PC-9 (cell line): ENCODE measurements at regions not wholly inside any gene's neighbourhood (a gene's known extent, or its start where the extent isn't known, plus 50 kb on each side); places are given as distances from the start of the nearest gene placed in this dataset.

ENCODE experiments used
- BruUV-seq: library from RNA; stranded (reverse); fragments of 400-500 nt; replicated peaks from 2 replicates; lab custom pipeline; 2021; lab: Mats Ljungman, UMichigan
- CTCF ChIA-PET: fragments of 300-600 bp; sonication (Branson Sonifier 250); formaldehyde crosslinking; loops from one replicate; lab custom pipeline; 2022; ENCODE audit warnings: antibody characterized with exemption; lab: Charles Lee
- POLR2A ChIA-PET: fragments of 300-600 bp; sonication (Branson Sonifier 250); formaldehyde crosslinking; loops from one replicate; lab custom pipeline; 2022; ENCODE audit warnings: antibody characterized with exemption; ENCODE audit not compliant: unreplicated experiment; lab: Charles Lee
- DNase-seq, 2 experiments: peaks; one replicate each; pipeline versions ENCODE4 v3.0.0 to v3.0.0-alpha.2; 2015 to 2022; ENCODE audit warnings: mixed read lengths in 1 of 2
- H2AFZ ChIP-seq: fragments of 200-600 bp; sonication (generic); 2 replicates; pipeline ENCODE4 v1.8.1; 2017; ENCODE audit warnings: antibody characterized with exemption
- H3F3A ChIP-seq: fragments of 200-600 bp; sonication (generic); 2 replicates; pipeline ENCODE4 v1.8.1; 2017; ENCODE audit warnings: antibody characterized with exemption, mild to moderate bottlenecking, low read depth; ENCODE audit not compliant: insufficient read depth
- H3K27ac ChIP-seq: fragments of 200-600 bp; sonication (generic); 2 replicates; pipeline ENCODE4 v1.6.1; 2016; ENCODE audit warnings: mixed run types
- H3K27me3 ChIP-seq: fragments of 200-600 bp; sonication (generic); 2 replicates; pipeline ENCODE4 v1.6.1; 2016; ENCODE audit warnings: low read depth, mixed run types; ENCODE audit not compliant: insufficient read depth
- H3K36me3 ChIP-seq: fragments of 200-600 bp; sonication (generic); 2 replicates; pipeline ENCODE4 v1.6.1; 2016; ENCODE audit warnings: low read depth, mixed run types
- H3K4me1 ChIP-seq: fragments of 200-600 bp; sonication (generic); replicated peaks from 2 replicates; pipeline ENCODE4 v1.6.1; 2016; ENCODE audit warnings: mixed run types; ENCODE audit not compliant: insufficient read depth
- H3K4me2 ChIP-seq: fragments of 200-600 bp; sonication (generic); 2 replicates; pipeline ENCODE4 v1.6.1; 2017; ENCODE audit warnings: mixed run types
- H3K4me3 ChIP-seq: fragments of 200-600 bp; sonication (generic); 2 replicates; pipeline ENCODE4 v1.6.1; 2016; ENCODE audit warnings: mixed run types
- H3K79me2 ChIP-seq: fragments of 200-600 bp; sonication (generic); 2 replicates; pipeline ENCODE4 v1.6.1; 2017; ENCODE audit warnings: low read depth, mixed run types
- H3K9me2 ChIP-seq: fragments of 200-600 bp; sonication (generic); 2 replicates; pipeline ENCODE4 v1.8.1; 2017; ENCODE audit warnings: mild to moderate bottlenecking; ENCODE audit not compliant: insufficient read depth
- H3K9me3 ChIP-seq: fragments of 200-600 bp; sonication (generic); 2 replicates; pipeline ENCODE4 v1.8.1; 2016; ENCODE audit warnings: low read depth; ENCODE audit not compliant: insufficient read depth
- H4K20me1 ChIP-seq: fragments of 200-600 bp; sonication (generic); 2 replicates; pipeline ENCODE4 v1.8.1; 2017; ENCODE audit not compliant: insufficient read depth
- EZH2 ChIP-seq: fragments of 200-600 bp; sonication (generic); IDR thresholded peaks from 2 replicates; pipeline ENCODE4 v1.8.0; 2017; ENCODE audit warnings: antibody characterized with exemption, low read depth
- intact Hi-C: fragments of 100-400 bp; cut with micrococcal nuclease; formaldehyde crosslinking; loops from one replicate; pipeline ENCODE4 v1.10.0; 2022; ENCODE audit not compliant: unreplicated experiment
- TF ChIP-seq, protein P1 (sequence below): fragments of 200-600 bp; sonication (generic); conservative IDR thresholded peaks from 2 replicates; pipeline ENCODE4 v1.6.1; 2017; ENCODE audit warnings: mixed run types, antibody characterized with exemption, mild to moderate bottlenecking, moderate library complexity

DNA sequence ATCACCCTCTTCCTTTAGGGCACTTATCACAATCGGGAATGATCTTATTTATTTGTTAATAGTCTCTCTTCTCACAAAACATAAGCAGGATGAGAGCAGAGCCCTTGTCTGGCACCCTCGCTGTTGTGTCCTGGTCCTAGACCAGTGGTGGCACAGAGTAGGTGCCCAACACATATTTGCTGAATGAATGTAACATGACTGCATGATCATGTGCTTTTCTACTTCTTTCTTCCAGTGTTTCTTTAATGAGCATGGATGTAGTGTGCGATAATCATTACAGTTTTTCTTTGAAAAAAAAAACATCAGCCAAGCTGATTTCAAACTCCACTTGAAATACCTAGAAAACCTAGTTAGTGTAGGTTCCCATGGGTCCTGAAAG, 164.1 kb downstream of the CHIC2 start:
- Histone ChIP-seq H3K27me3 (no peaks in the 10 kb centered on the region), H3K36me3 (no peaks in the 10 kb centered on the region), H3F3A (no peaks in the 10 kb centered on the region), H3K9me3 (no peaks in the 10 kb centered on the region), H2AFZ (no peak overlapping the region), H4K20me1 (no peaks in the 10 kb centered on the region), H3K79me2 (no peaks in the 10 kb centered on the region), H3K27ac (no peak overlapping the region), H3K9me2 (no peaks in the 10 kb centered on the region), H3K4me1 (no peaks in the 10 kb centered on the region), H3K4me2 (no peak overlapping the region), H3K4me3 (no peak overlapping the region)
- no TSS peak for BruUV-seq
- POLR2A ChIA-PET = no interaction called here
- TF ChIP-seq, protein P1, sequence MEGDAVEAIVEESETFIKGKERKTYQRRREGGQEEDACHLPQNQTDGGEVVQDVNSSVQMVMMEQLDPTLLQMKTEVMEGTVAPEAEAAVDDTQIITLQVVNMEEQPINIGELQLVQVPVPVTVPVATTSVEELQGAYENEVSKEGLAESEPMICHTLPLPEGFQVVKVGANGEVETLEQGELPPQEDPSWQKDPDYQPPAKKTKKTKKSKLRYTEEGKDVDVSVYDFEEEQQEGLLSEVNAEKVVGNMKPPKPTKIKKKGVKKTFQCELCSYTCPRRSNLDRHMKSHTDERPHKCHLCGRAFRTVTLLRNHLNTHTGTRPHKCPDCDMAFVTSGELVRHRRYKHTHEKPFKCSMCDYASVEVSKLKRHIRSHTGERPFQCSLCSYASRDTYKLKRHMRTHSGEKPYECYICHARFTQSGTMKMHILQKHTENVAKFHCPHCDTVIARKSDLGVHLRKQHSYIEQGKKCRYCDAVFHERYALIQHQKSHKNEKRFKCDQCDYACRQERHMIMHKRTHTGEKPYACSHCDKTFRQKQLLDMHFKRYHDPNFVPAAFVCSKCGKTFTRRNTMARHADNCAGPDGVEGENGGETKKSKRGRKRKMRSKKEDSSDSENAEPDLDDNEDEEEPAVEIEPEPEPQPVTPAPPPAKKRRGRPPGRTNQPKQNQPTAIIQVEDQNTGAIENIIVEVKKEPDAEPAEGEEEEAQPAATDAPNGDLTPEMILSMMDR = no peak
- TF ChIP-seq EZH2 = no peak
- no peak for DNase-seq
- intact Hi-C loops = loop anchor here (10.0 kb wide), 2 partner anchors 885 to 1525 kb away; no protein-coding TSS in a partner anchor
- CTCF ChIA-PET = no interaction called here

DNA sequence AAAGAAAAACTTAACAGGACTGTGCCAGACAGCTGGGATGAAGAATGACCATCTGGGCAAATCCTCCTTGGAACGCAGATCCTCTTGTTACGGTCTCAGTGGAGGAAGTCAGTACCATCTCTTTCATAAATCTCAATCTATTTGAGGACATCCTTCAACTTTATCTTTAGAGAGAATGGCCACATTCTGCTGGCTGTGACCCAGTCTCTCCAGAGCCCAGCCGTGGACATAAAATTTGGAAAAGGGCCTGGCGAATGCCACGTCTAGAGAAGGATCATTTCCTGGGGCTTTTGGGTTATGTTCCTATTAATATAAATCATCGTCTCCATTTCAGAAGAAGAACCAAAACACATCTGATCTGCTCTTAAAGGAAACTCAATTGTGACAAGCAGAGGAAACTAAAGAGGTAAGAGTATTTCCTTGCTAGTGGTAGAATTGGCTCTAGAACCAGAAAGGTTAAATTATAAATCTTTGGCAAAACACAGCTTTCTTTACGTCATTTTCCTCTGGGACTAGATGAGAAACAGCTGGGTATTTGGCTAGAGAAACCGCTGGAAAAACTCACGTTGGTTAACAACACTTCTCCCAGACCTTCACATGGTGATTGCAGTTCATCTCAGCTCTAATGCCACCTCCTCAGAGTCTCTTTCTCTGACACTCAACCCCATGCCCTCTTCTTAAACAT, 164.7 kb downstream of the CHIC2 start:
- no peak for DNase-seq
- no peaks in the 10 kb centered on the region for H3K27me3 ChIP-seq
- ChIA-PET CTCF (no interaction called here), POLR2A (no interaction called here)
- H3K79me2 ChIP-seq = no peaks in the 10 kb centered on the region
- H3K36me3 ChIP-seq = no peaks in the 10 kb centered on the region
- H3K9me2 ChIP-seq = no peaks in the 10 kb centered on the region
- no peak overlapping the region for H3K4me3 ChIP-seq
- TF ChIP-seq EZH2 = no peak
- TF ChIP-seq, protein P1 = no peak
- no peak overlapping the region for H3K27ac ChIP-seq
- intact Hi-C loops = loop anchor here (10.0 kb wide), 2 partner anchors 885 to 1525 kb away; no protein-coding TSS in a partner anchor
- no peak overlapping the region for H3K4me2 ChIP-seq
- H2AFZ ChIP-seq = no peak overlapping the region
- no peaks in the 10 kb centered on the region for H4K20me1 ChIP-seq
- H3K9me3 ChIP-seq = no peaks in the 10 kb centered on the region
- no peaks in the 10 kb centered on the region for H3K4me1 ChIP-seq
- BruUV-seq = no TSS peak
- H3F3A ChIP-seq = no peaks in the 10 kb centered on the region

DNA sequence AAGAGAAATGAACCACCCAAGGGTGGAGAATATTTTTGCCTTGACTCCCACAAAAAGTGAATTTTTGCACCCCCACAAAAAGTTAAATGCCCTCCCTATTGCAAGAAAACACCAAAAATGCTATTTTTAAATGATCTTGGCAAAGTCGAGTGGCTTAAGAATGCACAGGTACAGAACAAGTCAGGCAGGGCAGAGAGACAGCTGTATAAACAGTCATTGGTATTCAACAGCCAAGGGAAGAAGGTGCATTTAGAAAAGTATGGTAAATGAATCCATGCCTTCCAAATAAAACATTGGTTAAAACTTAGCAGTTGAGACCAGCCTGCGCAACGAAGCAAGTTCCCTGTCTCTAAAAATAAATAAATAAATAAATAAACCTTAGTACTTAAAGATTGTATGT, 169.3 kb downstream of the CHIC2 start:
- Histone ChIP-seq H3K9me2 (no peaks in the 10 kb centered on the region), H3K27me3 (no peaks in the 10 kb centered on the region), H3F3A (no peaks in the 10 kb centered on the region), H3K4me2 (no peak overlapping the region), H3K27ac (no peak overlapping the region), H2AFZ (no peak overlapping the region), H4K20me1 (no peaks in the 10 kb centered on the region), H3K9me3 (no peaks in the 10 kb centered on the region), H3K36me3 (no peaks in the 10 kb centered on the region), H3K79me2 (no peaks in the 10 kb centered on the region), H3K4me3 (no peak overlapping the region), H3K4me1 (no peaks in the 10 kb centered on the region)
- DNase-seq = no peak
- intact Hi-C loops = no loop called here
- TF ChIP-seq, protein P1 = no peak
- TF ChIP-seq EZH2 = no peak
- ChIA-PET CTCF (no interaction called here), POLR2A (no interaction called here)
- no TSS peak for BruUV-seq
